NCI-H526 (cell line): ENCODE measurements at regions not wholly inside any gene's neighbourhood (a gene's known extent, or its start where the extent isn't known, plus 50 kb on each side); places are given as distances from the start of the nearest gene placed in this dataset.

ENCODE experiments used
- DNase-seq, 2 experiments: peaks; one replicate each; lab custom pipeline; 2025; lab: John Stamatoyannopoulos, UW

DNA sequence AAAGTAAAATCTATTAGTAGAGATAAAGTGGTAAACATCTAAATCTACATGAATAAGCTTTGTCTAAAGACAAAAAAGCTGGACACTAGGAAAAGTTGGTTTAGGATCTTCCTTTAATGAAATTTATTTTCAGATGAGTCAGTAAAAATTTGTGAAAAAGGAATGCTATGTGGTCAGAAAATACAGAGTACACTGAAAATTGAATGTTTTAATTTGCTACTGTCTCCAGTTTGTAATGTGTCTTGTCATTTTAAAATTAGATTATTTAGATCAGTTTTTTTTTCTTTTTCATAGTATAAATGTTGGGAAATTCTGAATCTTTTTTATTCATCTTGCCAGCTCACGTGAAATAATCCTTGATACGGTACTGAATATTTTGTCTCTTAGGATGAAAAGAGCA, 56.9 kb downstream of the SLITRK6 start:
- no peak for DNase-seq

DNA sequence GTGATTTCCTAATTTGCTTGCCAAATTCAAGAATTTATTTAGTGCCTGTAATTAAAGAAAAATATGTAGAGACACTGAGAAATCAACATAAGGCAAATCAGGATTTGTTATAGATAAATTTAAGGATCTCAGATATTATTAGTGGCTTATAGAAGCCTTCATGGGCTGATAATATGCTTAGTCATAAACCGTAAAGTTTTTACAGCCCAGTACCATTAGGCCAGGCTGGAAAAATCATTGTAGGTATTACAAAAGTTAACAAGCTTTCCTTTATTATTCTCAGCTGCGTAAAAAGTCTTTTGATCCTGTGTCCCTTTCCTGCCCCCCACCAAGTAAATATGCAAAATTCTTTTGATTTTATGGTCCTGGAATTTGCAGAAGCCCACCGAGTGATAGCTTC, 58.2 kb downstream of the SLITRK6 start:
- no peak for DNase-seq

DNA sequence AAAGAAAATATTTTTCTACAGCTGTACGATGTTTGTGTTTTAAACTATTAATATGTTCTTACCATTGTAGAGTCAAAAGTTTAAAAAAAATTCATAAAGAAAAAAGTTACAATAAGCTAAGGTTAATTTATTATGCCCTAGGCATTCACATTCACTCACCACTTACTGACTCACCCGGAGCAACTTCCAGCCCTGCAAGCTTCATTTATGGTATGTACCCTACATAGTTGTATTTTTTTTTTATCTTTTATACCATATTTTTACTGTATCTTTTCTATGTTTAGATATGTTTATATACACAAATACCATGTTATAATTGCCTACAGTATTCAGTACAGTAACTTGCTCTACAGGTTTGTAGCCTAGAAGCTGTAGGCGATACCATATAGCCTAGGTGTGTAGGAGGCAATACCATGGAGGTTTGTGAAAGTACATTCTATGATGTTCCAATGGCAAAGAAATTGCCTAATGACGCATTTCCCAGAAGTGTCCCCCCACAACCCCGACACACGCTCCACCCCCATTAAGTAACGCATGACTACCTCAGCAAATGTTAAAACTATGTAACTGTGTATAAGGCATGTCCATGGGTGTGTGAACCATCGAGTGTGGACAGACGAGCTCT, 60.4 kb downstream of the SLITRK6 start:
- DNase-seq: no peak

DNA sequence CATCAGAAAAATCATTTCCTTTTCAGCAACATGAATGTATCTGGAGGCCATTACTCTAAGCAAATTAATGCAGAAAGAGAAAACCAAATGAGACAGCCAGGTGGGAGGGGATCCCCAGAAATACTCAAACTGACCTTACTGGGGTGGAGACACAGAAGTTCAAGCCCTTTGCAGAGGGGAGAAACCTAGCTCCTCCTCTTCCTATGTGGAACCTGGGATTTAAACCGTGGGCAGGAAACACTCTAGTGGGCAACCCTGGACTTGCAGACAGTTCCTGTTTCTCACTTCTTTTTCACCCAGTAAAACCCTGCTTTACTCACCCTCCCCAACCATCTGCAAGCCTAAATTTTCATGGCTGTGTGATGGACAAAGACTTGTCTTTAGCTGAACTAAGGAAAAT, 61.3 kb downstream of the SLITRK6 start:
- no peak for DNase-seq

GRCh38 chr13:85729296-85729695, 69.9 kb downstream of the SLITRK6 start:
- no peak for DNase-seq

- DNase-seq: no peak
Observed at GRCh38 chr13:85728811-85729210, 70.4 kb downstream of the SLITRK6 start.

DNA sequence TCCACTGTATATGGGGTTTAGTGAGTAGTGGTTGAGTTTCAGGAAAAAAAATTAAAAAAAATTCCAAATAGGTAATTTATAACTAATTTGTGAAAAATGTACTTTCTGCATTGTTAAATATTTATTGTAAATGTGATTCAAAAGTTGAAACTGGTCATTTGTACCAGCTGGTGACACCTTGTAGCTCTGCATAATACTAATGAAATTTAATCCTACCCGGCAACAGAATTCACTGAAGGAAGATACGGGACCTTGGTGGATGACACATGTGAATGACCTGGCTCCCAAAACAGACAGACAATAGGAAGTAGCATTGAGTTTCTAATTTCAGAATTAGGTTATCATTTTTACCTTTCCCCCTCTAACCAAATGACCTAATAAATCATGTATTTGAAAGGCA, 73.8 kb downstream of the SLITRK6 start:
- no peak for DNase-seq

GRCh38 chr13:85724546-85725432, 74.4 kb downstream of the SLITRK6 start:
- no peak for DNase-seq

DNA sequence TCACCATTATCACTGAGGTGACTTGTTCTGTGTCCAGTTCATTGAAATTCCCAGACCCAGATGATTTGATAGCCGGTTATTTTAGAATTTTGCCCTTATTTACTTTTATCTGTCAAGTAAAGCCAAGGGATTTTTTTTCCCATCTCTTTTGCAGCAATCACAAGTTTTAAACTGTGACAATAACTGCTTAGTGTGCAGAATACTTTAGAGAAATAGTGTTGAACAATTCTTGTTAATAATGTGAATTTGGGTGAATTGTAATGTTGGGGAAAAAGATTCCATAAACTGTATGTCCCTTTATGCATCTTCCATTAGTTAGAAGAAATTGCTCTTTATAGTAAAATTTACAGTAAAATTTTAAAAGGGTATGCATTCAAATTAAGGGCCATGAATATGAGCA, 79.5 kb downstream of the SLITRK6 start:
- no peak for DNase-seq

DNA sequence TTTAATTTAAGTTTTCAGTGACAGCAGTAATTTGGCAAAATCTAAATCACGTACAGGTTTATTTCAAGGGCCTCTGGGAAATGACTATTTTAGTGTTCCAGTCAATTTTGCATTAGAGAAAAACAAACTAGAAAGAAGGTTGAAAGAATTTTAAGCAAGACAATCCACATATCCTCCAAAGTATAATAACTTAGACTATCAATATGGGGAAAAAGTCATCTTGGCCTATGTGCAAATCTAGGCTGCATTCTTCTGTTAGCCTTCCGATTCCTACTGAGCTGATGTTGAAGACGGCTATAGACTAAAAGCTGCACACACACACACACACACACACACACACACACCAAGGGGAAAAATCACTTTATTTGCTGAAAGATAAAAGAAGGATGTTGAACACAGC, 81.3 kb downstream of the SLITRK6 start:
- DNase-seq: no peak

- no peak for DNase-seq
Observed at GRCh38 chr13:85710545-85710944, 88.7 kb downstream of the SLITRK6 start.

GRCh38 chr13:85709721-85710120, 89.5 kb downstream of the SLITRK6 start:
- DNase-seq: no peak

- no peak for DNase-seq
Observed at GRCh38 chr13:85709072-85709471, 90.1 kb downstream of the SLITRK6 start.

DNA sequence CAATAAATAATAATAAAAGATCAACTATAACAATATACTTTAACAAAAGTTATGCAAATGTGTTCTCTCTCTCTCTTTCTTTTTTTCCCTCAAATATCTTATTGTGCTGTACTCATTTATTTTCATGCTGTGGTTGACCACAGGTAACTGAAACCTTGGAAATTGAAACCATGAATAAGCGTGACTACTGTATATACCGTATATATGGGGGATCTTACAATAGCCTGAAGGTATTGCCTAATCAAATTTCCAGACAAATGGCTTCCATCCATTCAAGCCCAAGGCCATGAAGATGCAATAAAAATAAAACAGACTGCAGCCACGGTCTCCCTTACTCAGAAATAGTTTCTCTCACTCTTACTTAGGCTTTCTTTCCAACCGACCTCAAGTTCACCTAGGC, 98.3 kb downstream of the SLITRK6 start:
- DNase-seq: no peak

GRCh38 chr13:85698256-85698655, 101.0 kb downstream of the SLITRK6 start:
- no peak for DNase-seq

- DNase-seq: no peak
Observed at GRCh38 chr13:85694992-85695391, 104.2 kb downstream of the SLITRK6 start.

DNA sequence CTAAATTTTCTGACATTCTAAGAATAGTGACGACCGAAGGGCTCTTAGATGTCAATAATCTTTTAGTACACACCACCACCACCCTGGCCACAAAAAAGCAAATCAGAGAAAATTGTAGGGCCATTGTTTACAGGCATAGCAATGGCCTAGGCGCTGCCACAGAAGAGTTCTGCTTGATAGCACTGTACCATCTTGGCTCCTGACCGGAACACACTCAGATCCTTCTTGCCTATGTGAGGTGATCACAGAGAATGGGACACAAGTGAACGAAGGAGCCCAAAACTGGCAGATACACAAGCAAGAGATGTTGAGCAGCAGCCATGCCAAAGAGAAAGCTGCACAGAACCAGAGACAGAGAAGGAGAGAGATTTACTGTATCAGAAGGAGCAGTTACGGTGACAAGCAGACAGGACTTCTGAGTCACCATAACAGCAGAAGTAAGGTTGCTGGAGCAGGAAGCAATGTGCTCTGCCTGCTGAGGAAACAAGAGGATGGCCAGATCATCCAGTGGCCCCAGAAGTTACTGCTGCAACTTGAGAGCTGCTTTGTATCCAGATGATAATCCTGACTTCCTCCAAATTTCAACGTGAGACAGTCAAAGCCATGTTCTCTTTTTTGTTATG, 105.2 kb downstream of the SLITRK6 start:
- DNase-seq: no peak

DNA sequence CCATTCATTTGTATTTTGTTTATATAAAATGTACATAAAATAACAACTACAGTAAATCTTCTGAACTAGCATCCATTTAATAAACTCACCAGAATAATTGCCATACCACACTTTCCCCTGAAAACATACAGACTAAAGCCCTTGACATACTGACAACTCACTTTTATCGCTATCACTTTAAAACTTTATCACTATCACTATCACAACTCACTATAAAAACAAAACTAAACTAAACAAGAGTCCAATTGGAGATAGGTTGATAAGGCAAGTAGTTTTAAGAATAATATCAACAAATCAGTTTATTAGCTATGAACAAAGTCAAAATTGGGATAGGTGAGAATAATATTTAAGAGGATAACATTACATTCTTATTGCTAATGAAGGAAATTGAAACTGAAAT, 108.9 kb downstream of the SLITRK6 start:
- DNase-seq: no peak

GRCh38 chr13:85685436-85685835, 113.8 kb downstream of the SLITRK6 start:
- DNase-seq: no peak

DNA sequence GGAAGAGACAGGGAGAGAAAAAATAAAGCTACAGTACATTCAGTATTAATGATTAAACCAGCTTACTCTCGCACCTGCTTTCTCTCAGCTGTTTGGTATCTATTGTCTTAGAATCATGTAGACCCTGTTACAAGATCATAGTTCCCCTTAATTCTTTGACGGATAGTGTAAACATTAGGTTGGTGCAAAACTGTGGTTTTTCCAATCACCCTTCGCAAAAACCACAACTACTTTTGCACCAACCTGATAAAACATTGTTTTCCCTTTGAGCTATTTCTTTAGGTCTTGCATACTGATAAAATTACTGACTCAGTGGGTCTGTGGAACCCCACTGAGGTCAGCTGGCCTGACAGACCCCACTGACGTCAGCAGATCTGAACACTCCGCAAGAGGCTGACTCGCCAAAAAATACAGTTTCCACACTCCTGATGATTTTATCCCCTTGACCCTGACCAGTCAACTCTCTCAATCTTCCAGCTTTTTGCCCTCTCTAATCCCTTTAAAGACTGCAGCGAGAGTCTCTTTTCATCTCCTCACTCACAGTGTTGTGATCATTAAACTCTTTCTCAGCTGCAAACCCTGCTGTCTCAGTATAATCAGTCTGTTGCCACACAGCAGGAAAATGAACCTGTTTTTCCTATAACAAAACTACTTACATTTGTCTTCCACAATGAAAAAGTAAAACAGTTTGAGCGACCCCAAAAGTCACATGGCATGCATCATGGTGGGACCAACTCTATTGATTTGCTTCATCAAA, 123.9 kb downstream of the SLITRK6 start:
- DNase-seq: no peak

- DNase-seq: no peak
Observed at GRCh38 chr13:85671336-85671735, 127.9 kb downstream of the SLITRK6 start.

DNA sequence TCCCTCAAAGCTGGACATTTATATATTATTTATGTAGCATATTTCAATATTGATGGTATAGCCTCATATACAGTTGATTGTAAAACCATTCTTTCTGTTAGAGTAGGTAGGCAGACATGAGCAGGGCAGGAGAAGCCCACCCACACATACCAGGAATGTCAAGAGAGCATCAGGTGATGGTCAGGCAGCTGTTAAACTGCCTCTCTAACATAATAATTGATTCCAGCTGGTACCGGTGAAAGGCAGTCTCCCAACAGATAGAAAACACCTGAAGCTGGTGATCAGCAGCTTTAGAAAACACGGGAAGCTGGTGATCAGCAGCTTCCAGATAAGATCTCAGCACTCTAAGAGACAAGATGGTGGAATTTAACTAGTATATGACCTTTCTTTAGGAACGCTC, 132.9 kb downstream of the SLITRK6 start:
- no peak for DNase-seq
